H1 (cell line): ENCODE measurements at regions not wholly inside any gene's neighbourhood (a gene's known extent, or its start where the extent isn't known, plus 50 kb on each side); places are given as distances from the start of the nearest gene placed in this dataset.

Experiments used
- ASH2L ChIP-seq: fragments of 200-600, 300-600 bp; sonication (generic); IDR thresholded peaks from one replicate; pipeline ENCODE4 v1.7.1; 2017; ENCODE audit warnings: low read length
- CHD1 ChIP-seq: IDR thresholded peaks from 2 replicates; pipeline ENCODE4 v1.6.1; 2012; ENCODE audit warnings: low read depth, low read length, improper control_type of control experiment
- KDM1A ChIP-seq: fragments of 200-600, 300-600 bp; sonication (generic); IDR thresholded peaks from 2 replicates; pipeline ENCODE4 v1.7.1; 2016; ENCODE audit warnings: mild to moderate bottlenecking, low read length, borderline replicate concordance
- NANOG ChIP-seq: IDR thresholded peaks from 2 replicates; pipeline ENCODE4 v1.6.1; 2011; ENCODE audit warnings: low read length, low read depth, mild to moderate bottlenecking, inconsistent platforms; ENCODE audit not compliant: insufficient read depth, poor library complexity, severe bottlenecking
- NRF1 ChIP-seq: IDR thresholded peaks from 2 replicates; pipeline ENCODE4 v1.6.1; 2011; ENCODE audit warnings: mild to moderate bottlenecking, low read depth, low read length, improper control_type of control experiment
- ZNF274 ChIP-seq: IDR thresholded peaks from 2 replicates; pipeline ENCODE4 v1.7.0; 2012; ENCODE audit warnings: low read length, borderline replicate concordance; ENCODE audit errors: extremely low read depth
- TF ChIP-seq, protein P1 (sequence below): fragments of 300-600 bp; sonication (generic); IDR thresholded peaks from 2 replicates; pipeline ENCODE4 v1.7.1; 2012; ENCODE audit warnings: low read length, moderate library complexity, mild to moderate bottlenecking, inconsistent platforms; ENCODE audit not compliant: insufficient replicate concordance
- TF ChIP-seq, protein P2 (sequence below): IDR thresholded peaks from 2 replicates; pipeline ENCODE4 v1.6.1; 2011; ENCODE audit warnings: low read depth, mild to moderate bottlenecking, low read length; ENCODE audit not compliant: insufficient read depth

DNA sequence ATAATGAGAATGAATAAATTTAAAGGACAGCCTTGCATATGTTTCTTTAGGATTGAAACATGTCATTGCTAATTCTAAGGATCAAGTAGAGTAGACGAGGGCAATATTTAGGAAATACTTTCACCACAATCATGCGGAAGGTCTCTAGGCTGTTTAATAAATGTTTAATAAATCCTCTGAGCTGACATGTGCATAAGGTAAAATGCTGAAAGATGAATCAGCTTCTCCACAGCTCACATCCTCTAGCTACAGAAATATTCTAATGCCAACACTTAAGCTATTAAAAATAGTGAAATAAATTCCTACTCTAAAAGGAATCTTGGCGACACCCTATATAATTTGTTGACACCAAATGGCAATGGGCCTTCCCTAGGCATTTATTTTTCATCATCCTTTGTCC, 407.3 kb downstream of the TBL1XR1 start (continued):
- TF ChIP-seq, protein P1, sequence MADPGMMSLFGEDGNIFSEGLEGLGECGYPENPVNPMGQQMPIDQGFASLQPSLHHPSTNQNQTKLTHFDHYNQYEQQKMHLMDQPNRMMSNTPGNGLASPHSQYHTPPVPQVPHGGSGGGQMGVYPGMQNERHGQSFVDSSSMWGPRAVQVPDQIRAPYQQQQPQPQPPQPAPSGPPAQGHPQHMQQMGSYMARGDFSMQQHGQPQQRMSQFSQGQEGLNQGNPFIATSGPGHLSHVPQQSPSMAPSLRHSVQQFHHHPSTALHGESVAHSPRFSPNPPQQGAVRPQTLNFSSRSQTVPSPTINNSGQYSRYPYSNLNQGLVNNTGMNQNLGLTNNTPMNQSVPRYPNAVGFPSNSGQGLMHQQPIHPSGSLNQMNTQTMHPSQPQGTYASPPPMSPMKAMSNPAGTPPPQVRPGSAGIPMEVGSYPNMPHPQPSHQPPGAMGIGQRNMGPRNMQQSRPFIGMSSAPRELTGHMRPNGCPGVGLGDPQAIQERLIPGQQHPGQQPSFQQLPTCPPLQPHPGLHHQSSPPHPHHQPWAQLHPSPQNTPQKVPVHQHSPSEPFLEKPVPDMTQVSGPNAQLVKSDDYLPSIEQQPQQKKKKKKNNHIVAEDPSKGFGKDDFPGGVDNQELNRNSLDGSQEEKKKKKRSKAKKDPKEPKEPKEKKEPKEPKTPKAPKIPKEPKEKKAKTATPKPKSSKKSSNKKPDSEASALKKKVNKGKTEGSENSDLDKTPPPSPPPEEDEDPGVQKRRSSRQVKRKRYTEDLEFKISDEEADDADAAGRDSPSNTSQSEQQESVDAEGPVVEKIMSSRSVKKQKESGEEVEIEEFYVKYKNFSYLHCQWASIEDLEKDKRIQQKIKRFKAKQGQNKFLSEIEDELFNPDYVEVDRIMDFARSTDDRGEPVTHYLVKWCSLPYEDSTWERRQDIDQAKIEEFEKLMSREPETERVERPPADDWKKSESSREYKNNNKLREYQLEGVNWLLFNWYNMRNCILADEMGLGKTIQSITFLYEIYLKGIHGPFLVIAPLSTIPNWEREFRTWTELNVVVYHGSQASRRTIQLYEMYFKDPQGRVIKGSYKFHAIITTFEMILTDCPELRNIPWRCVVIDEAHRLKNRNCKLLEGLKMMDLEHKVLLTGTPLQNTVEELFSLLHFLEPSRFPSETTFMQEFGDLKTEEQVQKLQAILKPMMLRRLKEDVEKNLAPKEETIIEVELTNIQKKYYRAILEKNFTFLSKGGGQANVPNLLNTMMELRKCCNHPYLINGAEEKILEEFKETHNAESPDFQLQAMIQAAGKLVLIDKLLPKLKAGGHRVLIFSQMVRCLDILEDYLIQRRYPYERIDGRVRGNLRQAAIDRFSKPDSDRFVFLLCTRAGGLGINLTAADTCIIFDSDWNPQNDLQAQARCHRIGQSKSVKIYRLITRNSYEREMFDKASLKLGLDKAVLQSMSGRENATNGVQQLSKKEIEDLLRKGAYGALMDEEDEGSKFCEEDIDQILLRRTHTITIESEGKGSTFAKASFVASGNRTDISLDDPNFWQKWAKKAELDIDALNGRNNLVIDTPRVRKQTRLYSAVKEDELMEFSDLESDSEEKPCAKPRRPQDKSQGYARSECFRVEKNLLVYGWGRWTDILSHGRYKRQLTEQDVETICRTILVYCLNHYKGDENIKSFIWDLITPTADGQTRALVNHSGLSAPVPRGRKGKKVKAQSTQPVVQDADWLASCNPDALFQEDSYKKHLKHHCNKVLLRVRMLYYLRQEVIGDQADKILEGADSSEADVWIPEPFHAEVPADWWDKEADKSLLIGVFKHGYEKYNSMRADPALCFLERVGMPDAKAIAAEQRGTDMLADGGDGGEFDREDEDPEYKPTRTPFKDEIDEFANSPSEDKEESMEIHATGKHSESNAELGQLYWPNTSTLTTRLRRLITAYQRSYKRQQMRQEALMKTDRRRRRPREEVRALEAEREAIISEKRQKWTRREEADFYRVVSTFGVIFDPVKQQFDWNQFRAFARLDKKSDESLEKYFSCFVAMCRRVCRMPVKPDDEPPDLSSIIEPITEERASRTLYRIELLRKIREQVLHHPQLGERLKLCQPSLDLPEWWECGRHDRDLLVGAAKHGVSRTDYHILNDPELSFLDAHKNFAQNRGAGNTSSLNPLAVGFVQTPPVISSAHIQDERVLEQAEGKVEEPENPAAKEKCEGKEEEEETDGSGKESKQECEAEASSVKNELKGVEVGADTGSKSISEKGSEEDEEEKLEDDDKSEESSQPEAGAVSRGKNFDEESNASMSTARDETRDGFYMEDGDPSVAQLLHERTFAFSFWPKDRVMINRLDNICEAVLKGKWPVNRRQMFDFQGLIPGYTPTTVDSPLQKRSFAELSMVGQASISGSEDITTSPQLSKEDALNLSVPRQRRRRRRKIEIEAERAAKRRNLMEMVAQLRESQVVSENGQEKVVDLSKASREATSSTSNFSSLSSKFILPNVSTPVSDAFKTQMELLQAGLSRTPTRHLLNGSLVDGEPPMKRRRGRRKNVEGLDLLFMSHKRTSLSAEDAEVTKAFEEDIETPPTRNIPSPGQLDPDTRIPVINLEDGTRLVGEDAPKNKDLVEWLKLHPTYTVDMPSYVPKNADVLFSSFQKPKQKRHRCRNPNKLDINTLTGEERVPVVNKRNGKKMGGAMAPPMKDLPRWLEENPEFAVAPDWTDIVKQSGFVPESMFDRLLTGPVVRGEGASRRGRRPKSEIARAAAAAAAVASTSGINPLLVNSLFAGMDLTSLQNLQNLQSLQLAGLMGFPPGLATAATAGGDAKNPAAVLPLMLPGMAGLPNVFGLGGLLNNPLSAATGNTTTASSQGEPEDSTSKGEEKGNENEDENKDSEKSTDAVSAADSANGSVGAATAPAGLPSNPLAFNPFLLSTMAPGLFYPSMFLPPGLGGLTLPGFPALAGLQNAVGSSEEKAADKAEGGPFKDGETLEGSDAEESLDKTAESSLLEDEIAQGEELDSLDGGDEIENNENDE = no peak
- TF ChIP-seq KDM1A = no peak
- TF ChIP-seq NANOG = no peak
- no peak for TF ChIP-seq CHD1
- no peak for TF ChIP-seq NRF1
- TF ChIP-seq ZNF274 = no peak
- TF ChIP-seq, protein P2, sequence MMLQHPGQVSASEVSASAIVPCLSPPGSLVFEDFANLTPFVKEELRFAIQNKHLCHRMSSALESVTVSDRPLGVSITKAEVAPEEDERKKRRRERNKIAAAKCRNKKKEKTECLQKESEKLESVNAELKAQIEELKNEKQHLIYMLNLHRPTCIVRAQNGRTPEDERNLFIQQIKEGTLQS = no peak
- no peak for TF ChIP-seq ASH2L
